A673 (cell line): ENCODE measurements at regions not wholly inside any gene's neighbourhood (a gene's known extent, or its start where the extent isn't known, plus 50 kb on each side); places are given as distances from the start of the nearest gene placed in this dataset.

ENCODE experiments used
- BruUV-seq: library from RNA; stranded (reverse); fragments of 400-500 nt; replicated peaks from 2 replicates; lab custom pipeline; 2021; lab: Mats Ljungman, UMichigan
- CTCF ChIA-PET: fragments of 300-600 bp; sonication (Branson Sonifier 250); formaldehyde crosslinking; loops from one replicate; lab custom pipeline; 2022; ENCODE audit warnings: antibody characterized with exemption; lab: Charles Lee
- POLR2A ChIA-PET: fragments of 300-600 bp; sonication (Branson Sonifier 250); formaldehyde crosslinking; loops from one replicate; lab custom pipeline; 2022; ENCODE audit warnings: antibody characterized with exemption; ENCODE audit not compliant: low non-redundant PET; lab: Charles Lee
- DNase-seq: peaks from one replicate; pipeline ENCODE4 v3.0.0-alpha.2; 2015; ENCODE audit warnings: low spot score
- H3K27ac ChIP-seq: fragments of 200-600 bp; sonication (generic); 2 replicates; pipeline ENCODE4 v1.5.1; 2016; ENCODE audit warnings: mixed run types, low read depth, mild to moderate bottlenecking, mixed read lengths, antibody characterized with exemption, low read length; ENCODE audit not compliant: poor library complexity, severe bottlenecking
- H3K27me3 ChIP-seq: fragments of 200-600 bp; sonication (generic); replicated peaks from 2 replicates; pipeline ENCODE4 v1.6.1; 2017; ENCODE audit warnings: mixed run types, low read depth, mild to moderate bottlenecking, mixed read lengths, antibody characterized with exemption, low read length; ENCODE audit not compliant: insufficient read depth, poor library complexity
- H3K36me3 ChIP-seq: fragments of 200-600 bp; sonication (generic); 2 replicates; pipeline ENCODE4 v1.6.1; 2016; ENCODE audit warnings: mixed run types, mild to moderate bottlenecking, mixed read lengths, antibody characterized with exemption, low read length; ENCODE audit not compliant: insufficient read depth, poor library complexity, severe bottlenecking
- H3K4me1 ChIP-seq: fragments of 200-600 bp; sonication (generic); 2 replicates; pipeline ENCODE4 v1.6.1; 2017; ENCODE audit warnings: mixed run types, mild to moderate bottlenecking, mixed read lengths, antibody characterized with exemption, low read length; ENCODE audit not compliant: insufficient read depth, poor library complexity, severe bottlenecking
- H3K4me3 ChIP-seq: fragments of 200-600 bp; sonication (generic); 2 replicates; pipeline ENCODE4 v1.5.1; 2016; ENCODE audit warnings: low read depth, mixed run types, mild to moderate bottlenecking, mixed read lengths, low read length; ENCODE audit not compliant: poor library complexity, severe bottlenecking
- H3K9me3 ChIP-seq: fragments of 200-600 bp; sonication (generic); 2 replicates; pipeline ENCODE4 v1.6.1; 2016; ENCODE audit warnings: mixed run types, low read depth, mild to moderate bottlenecking, mixed read lengths, antibody characterized with exemption, low read length; ENCODE audit not compliant: poor library complexity, severe bottlenecking
- EZH2 ChIP-seq: fragments of 200-600 bp; sonication (generic); IDR thresholded peaks from 2 replicates; pipeline ENCODE4 v1.6.1; 2017; ENCODE audit warnings: borderline replicate concordance, low read depth, mild to moderate bottlenecking, mixed read lengths, antibody characterized with exemption, low read length; ENCODE audit not compliant: poor library complexity, severe bottlenecking
- intact Hi-C: fragments of 100-400 bp; cut with micrococcal nuclease; formaldehyde crosslinking; loops from one replicate; pipeline ENCODE4 v1.10.0; 2022; ENCODE audit not compliant: unreplicated experiment
- TF ChIP-seq, protein P1 (sequence below): fragments of 300-800, 200-600 bp; sonication (generic); conservative IDR thresholded peaks from 2 replicates; pipeline ENCODE4 v1.5.1; 2017; ENCODE audit warnings: low read depth, mild to moderate bottlenecking, antibody characterized with exemption, low read length, moderate library complexity, mixed read lengths

- no peak overlapping the region for H3K27ac ChIP-seq
- H3K4me1 ChIP-seq = no peaks in the 10 kb centered on the region
- peaks cover 8% of the 10 kb centered on the region for H3K27me3 ChIP-seq
- H3K9me3 ChIP-seq = no peaks in the 10 kb centered on the region
- ChIA-PET CTCF (no interaction called here), POLR2A (no interaction called here)
- H3K36me3 ChIP-seq = no peaks in the 10 kb centered on the region
- BruUV-seq = no TSS peak
- intact Hi-C loops = no loop called here
- DNase-seq = no peak
- TF ChIP-seq, protein P1, sequence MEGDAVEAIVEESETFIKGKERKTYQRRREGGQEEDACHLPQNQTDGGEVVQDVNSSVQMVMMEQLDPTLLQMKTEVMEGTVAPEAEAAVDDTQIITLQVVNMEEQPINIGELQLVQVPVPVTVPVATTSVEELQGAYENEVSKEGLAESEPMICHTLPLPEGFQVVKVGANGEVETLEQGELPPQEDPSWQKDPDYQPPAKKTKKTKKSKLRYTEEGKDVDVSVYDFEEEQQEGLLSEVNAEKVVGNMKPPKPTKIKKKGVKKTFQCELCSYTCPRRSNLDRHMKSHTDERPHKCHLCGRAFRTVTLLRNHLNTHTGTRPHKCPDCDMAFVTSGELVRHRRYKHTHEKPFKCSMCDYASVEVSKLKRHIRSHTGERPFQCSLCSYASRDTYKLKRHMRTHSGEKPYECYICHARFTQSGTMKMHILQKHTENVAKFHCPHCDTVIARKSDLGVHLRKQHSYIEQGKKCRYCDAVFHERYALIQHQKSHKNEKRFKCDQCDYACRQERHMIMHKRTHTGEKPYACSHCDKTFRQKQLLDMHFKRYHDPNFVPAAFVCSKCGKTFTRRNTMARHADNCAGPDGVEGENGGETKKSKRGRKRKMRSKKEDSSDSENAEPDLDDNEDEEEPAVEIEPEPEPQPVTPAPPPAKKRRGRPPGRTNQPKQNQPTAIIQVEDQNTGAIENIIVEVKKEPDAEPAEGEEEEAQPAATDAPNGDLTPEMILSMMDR = no peak
- TF ChIP-seq EZH2 = no peak
- H3K4me3 ChIP-seq = no peak overlapping the region
These were observed 680.5 kb downstream of the MECOM start for GRCh38 chr3:168983046-168983445.

- Histone ChIP-seq H3K27me3 (peaks cover 4% of the 10 kb centered on the region), H3K4me3 (no peak overlapping the region), H3K9me3 (no peaks in the 10 kb centered on the region), H3K36me3 (no peaks in the 10 kb centered on the region), H3K4me1 (no peaks in the 10 kb centered on the region), H3K27ac (no peak overlapping the region)
- no peak for DNase-seq
- ChIA-PET POLR2A (no interaction called here), CTCF (no interaction called here)
- TF ChIP-seq, protein P1 = no peak
- no peak for TF ChIP-seq EZH2
- intact Hi-C loops = no loop called here
- BruUV-seq = no TSS peak
These were observed 682.1 kb downstream of the MECOM start for GRCh38 chr3:168981396-168981795.

DNA sequence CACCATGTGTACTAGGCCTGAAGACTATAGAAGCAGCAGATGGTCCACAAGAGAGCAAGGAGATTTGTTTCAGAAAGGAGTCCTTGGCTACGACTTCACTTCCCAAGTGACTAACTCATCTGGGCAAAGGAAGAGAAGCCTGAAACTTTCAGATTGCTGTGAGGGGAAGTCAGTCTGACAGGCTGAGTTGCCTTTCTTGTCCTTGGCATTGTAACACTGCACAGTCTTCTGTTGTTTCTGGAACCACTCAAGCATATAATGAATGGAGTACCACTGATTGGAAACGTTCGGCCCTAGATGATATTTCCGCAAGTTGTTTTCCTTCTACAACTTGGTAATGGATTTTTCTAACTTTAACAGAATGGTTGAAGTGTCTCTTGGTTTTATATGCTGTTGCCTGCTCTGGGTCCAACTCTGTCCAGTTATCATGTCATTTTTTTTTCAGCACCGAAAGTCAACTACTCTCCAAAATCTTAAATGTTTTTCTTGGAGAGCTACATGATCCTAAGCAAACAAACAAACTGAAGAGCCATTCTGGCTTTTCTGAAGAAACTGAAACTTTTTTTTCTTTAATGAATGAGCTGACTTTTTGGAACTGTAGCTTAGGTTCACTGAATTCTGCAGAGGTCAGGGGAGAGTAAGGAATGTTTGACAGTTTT lies 685.7 kb downstream of the MECOM start:
- ChIA-PET CTCF (interaction anchor here (0.7 kb wide), 1 partner anchor 13 kb away, joined by 3 read pairs; no protein-coding TSS in a partner anchor), POLR2A (interaction anchor here (0.6 kb wide), 1 partner anchor 13 kb away, joined by 3 read pairs; no protein-coding TSS in a partner anchor)
- Histone ChIP-seq H3K4me3 (no peak overlapping the region), H3K4me1 (no peaks in the 10 kb centered on the region), H3K36me3 (no peaks in the 10 kb centered on the region), H3K9me3 (no peaks in the 10 kb centered on the region), H3K27ac (no peak overlapping the region), H3K27me3 (peaks cover 9% of the 10 kb centered on the region)
- TF ChIP-seq, protein P1 = no peak
- no peak for TF ChIP-seq EZH2
- no peak for DNase-seq
- intact Hi-C loops = no loop called here
- no TSS peak for BruUV-seq
